ENCODE measurements at regions not wholly inside any gene's neighbourhood (a gene's known extent, or its start where the extent isn't known, plus 50 kb on each side); places are given as distances from the start of the nearest gene placed in this dataset.
"Not testable (repeated sequence)": the region's sequence is repeated elsewhere in the genome, so short reads cannot be mapped to it uniquely, and the experiment has no call there.

DNA sequence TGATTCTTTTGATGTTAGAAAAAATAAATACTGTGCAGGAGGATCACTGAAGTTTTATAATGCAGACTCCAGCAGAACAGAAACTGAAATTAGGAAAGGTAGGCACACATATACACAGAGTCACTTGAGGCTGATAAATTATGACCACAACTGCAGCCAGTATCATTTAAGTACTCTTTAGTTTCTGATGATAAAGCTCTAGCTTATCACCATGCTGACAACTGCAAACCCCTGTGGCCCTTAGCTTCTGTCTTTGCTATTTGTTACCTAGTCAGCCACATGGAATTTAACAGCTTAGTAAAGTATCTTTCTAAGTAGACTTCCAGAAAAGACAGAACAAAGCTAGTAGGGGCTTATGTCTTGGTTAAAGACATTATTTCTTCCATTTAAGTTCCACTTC is 734.8 kb upstream of the CDH6 start:
- Histone ChIP-seq H2BK120ac (ENCODE audit: low read depth, low read length, poor library complexity, severe bottlenecking) (no peak overlapping the region), H4K91ac (ENCODE audit: insufficient read length, low read depth, low read length) (no peak overlapping the region), H3K4ac (ENCODE audit: low read depth, low read length) (no peak overlapping the region), H4K5ac (ENCODE audit: insufficient read length, low read depth, low read length) (no peak overlapping the region), H3K18ac (ENCODE audit: insufficient read length, low read depth, low read length) (no peak overlapping the region), H3K79me1 (ENCODE audit: insufficient read depth, low read depth, low read length, poor library complexity, severe bottlenecking) (no peaks in the 10 kb centered on the region), H3K23me2 (ENCODE audit: insufficient read length, low read depth, low read length, poor library complexity, severe bottlenecking) (no peaks in the 10 kb centered on the region), H3K4me2 (ENCODE audit: insufficient read depth, insufficient read length, low read length) (no peak overlapping the region), H3T11ph (ENCODE audit: low read length) (no peak overlapping the region), H3K14ac (ENCODE audit: insufficient read depth, low read length) (no peak overlapping the region), H3K27me3 (ENCODE audit: insufficient read depth, low read length) (no peaks in the 10 kb centered on the region), H3K23ac (ENCODE audit: insufficient read length, low read depth, low read length) (no peak overlapping the region), H2BK12ac (ENCODE audit: insufficient read length, low read depth, low read length) (no peak overlapping the region), H3K4me1 (ENCODE audit: insufficient read depth, low read length) (no peaks in the 10 kb centered on the region), H2BK20ac (ENCODE audit: low read depth, low read length, poor library complexity, severe bottlenecking) (no peak overlapping the region), H2AK5ac (ENCODE audit: insufficient read length, low read length) (no peak overlapping the region), H4K8ac (replicated peaks; ENCODE audit: insufficient read length, low read depth, low read length) (no peak overlapping the region), H2AFZ (ENCODE audit: low read length) (no peak overlapping the region), H2BK5ac (ENCODE audit: insufficient read length, low read length) (no peak overlapping the region), H3K9me3 (ENCODE audit: control insufficient read depth, low read depth, low read length) (no peaks in the 10 kb centered on the region), H3K27ac (ENCODE audit: insufficient read length, low read depth, low read length) (no peak overlapping the region), H3K56ac (ENCODE audit: insufficient read length, low read depth, low read length) (no peak overlapping the region), H3K9ac (ENCODE audit: extremely low read depth, insufficient read length, low read length) (no peak overlapping the region), H2BK15ac (ENCODE audit: low read depth, low read length) (no peak overlapping the region), H4K20me1 (ENCODE audit: control insufficient read depth, insufficient read depth, insufficient read length) (no peaks in the 10 kb centered on the region), H3K79me2 (ENCODE audit: insufficient read depth, low read length) (no peaks in the 10 kb centered on the region)
- TF ChIP-seq, protein P1, sequence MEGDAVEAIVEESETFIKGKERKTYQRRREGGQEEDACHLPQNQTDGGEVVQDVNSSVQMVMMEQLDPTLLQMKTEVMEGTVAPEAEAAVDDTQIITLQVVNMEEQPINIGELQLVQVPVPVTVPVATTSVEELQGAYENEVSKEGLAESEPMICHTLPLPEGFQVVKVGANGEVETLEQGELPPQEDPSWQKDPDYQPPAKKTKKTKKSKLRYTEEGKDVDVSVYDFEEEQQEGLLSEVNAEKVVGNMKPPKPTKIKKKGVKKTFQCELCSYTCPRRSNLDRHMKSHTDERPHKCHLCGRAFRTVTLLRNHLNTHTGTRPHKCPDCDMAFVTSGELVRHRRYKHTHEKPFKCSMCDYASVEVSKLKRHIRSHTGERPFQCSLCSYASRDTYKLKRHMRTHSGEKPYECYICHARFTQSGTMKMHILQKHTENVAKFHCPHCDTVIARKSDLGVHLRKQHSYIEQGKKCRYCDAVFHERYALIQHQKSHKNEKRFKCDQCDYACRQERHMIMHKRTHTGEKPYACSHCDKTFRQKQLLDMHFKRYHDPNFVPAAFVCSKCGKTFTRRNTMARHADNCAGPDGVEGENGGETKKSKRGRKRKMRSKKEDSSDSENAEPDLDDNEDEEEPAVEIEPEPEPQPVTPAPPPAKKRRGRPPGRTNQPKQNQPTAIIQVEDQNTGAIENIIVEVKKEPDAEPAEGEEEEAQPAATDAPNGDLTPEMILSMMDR (conservative IDR thresholded peaks at IDR 0.05): no peak
- Mint-ChIP-seq H3K4me3 (no peak overlapping the region), H3K4me1 (no peaks in the 10 kb centered on the region), H3K9me3 (peaks cover 0 to 2% of the 10 kb centered on the region in 2 experiments; a peak in 1 of 5 replicates), H3K27ac (no peak overlapping the region), H3K36me3 (ENCODE audit: insufficient read depth in 1 of 3, low read depth in 3 of 3) (peaks cover 0 to 3% (median 0%) of the 10 kb centered on the region in 3 experiments; a peak in 3 of 7 replicates), H3K27me3 (ENCODE audit: low read depth) (no peaks in the 10 kb centered on the region)
- DNase-seq: no peak

DNA sequence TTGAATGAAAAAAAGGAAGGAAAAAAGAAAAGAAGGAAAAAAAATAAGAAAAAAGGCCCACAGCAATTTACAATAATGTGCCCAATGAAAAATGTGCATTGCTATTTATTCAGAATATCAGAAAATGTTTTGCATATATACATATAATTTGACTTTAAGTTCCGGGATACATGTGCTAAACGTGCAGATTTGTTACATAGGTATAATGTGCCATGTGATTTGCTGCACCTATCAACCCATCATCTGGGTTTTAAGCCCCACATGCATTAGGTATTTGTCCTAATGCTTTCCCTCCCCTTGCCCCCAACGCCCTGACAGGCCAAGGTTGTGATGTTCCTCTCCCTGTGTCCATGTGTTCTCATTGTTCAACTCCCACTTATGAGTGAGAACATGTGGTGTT is 738.0 kb upstream of the CDH6 start:
- H3T11ph ChIP-seq (ENCODE audit: low read length); H3K9me3 Mint-ChIP-seq; H3K56ac ChIP-seq (ENCODE audit: insufficient read length, low read depth, low read length); H3K18ac ChIP-seq (ENCODE audit: insufficient read length, low read depth, low read length); H4K20me1 ChIP-seq (ENCODE audit: control insufficient read depth, insufficient read depth, insufficient read length); H3K9me3 ChIP-seq (ENCODE audit: control insufficient read depth, low read depth, low read length); H3K36me3 Mint-ChIP-seq (ENCODE audit: insufficient read depth in 1 of 3, low read depth in 3 of 3); H3K79me2 ChIP-seq (ENCODE audit: insufficient read depth, low read length); H3K23ac ChIP-seq (ENCODE audit: insufficient read length, low read depth, low read length); H3K27me3 Mint-ChIP-seq (ENCODE audit: low read depth); H3K4me2 ChIP-seq (ENCODE audit: insufficient read depth, insufficient read length, low read length); H3K4me1 ChIP-seq (ENCODE audit: insufficient read depth, low read length); H2BK12ac ChIP-seq (ENCODE audit: insufficient read length, low read depth, low read length); H3K27ac ChIP-seq (ENCODE audit: insufficient read length, low read depth, low read length); H4K5ac ChIP-seq (ENCODE audit: insufficient read length, low read depth, low read length); H3K4me1 Mint-ChIP-seq; H2AK5ac ChIP-seq (ENCODE audit: insufficient read length, low read length); H3K9ac ChIP-seq (ENCODE audit: extremely low read depth, insufficient read length, low read length); H3K27me3 ChIP-seq (ENCODE audit: insufficient read depth, low read length); H3K79me1 ChIP-seq (ENCODE audit: insufficient read depth, low read depth, low read length, poor library complexity, severe bottlenecking); H2BK15ac ChIP-seq (ENCODE audit: low read depth, low read length); H4K91ac ChIP-seq (ENCODE audit: insufficient read length, low read depth, low read length); H2BK120ac ChIP-seq (ENCODE audit: low read depth, low read length, poor library complexity, severe bottlenecking); H3K4ac ChIP-seq (ENCODE audit: low read depth, low read length); H3K27ac Mint-ChIP-seq; H4K8ac ChIP-seq (replicated peaks; ENCODE audit: insufficient read length, low read depth, low read length); H3K23me2 ChIP-seq (ENCODE audit: insufficient read length, low read depth, low read length, poor library complexity, severe bottlenecking); H2BK5ac ChIP-seq (ENCODE audit: insufficient read length, low read length); H2AFZ ChIP-seq (ENCODE audit: low read length); H3K14ac ChIP-seq (ENCODE audit: insufficient read depth, low read length); H2BK20ac ChIP-seq (ENCODE audit: low read depth, low read length, poor library complexity, severe bottlenecking); H3K4me3 Mint-ChIP-seq; DNase-seq: not testable (repeated sequence)
- no CpG with 5 or more reads among the region's 3 CpGs for WGBS (ENCODE audit: extremely low coverage, insufficient read length, low lambda C conversion rate)

Data from H9 (cell line).